ENCODE measurements at regions not wholly inside any gene's neighbourhood (a gene's known extent, or its start where the extent isn't known, plus 50 kb on each side); places are given as distances from the start of the nearest gene placed in this dataset.

DNA sequence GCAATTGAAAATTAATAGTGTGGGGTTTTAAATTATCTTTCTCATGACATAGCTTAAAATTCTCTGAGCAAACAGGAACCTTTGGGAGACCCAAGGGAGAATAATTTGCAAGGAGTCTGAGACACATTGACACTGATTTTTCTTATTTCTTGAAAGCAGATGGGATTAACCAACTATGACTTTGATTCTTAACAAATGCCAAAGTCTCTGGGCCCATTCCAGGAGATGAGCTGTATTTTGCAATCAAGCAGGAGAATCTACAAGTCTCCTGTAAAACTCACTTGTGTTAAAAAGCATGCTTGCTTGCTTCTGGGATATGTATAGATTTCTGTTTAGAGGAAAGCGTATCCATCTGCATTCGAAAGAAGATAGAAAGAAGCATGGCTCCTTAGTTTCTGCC is 71.3 kb upstream of the STT3B start:
- in situ Hi-C loops (cut with HindIII; ENCODE audit: low sequenced_read_pairs): no loop called here
- TF ChIP-seq CTCF (IDR thresholded peaks at IDR 0.05; ENCODE audit: low read depth, low read length, missing control alignments): no peak
- DNase-seq (ENCODE audit: low read depth): no peak
- H3K4me3 ChIP-seq (ENCODE audit: low read depth, low read length): no peak overlapping the region

DNA sequence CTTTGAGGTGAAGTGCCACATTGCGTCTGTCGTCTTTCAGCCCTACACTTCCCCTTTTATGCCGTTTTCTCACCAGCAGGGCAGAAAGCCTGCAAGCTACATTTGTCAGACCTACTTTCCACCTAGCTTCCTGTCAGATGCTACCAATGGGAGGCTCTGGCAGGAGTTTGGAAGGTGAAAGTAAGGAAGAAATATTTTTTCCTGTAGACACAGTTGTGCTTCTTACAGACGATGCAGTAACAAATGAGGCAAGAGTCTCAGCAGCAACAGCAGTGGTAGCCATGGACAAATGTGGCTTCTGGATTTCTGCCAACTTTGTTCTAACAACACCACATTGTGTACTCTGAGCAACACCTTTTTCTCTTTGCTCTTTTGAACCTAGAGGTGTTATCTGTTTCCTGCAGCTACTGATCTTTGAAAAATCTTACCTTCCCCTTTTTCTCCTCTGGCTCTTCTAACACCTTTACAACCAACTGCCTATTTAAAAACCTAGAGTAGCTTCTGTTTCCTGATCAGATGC is 70.6 kb upstream of the STT3B start:
- DNase-seq (ENCODE audit: low read depth): no peak
- no peak overlapping the region for H3K4me3 ChIP-seq (ENCODE audit: low read depth, low read length)
- no peak for TF ChIP-seq CTCF (IDR thresholded peaks at IDR 0.05; ENCODE audit: low read depth, low read length, missing control alignments)
- in situ Hi-C loops (cut with HindIII; ENCODE audit: low sequenced_read_pairs): no loop called here

GRCh38 chr3:31465999-31466398 is 66.7 kb upstream of the STT3B start:
- no peak overlapping the region for H3K4me3 ChIP-seq (ENCODE audit: low read depth, low read length)
- in situ Hi-C loops (cut with HindIII; ENCODE audit: low sequenced_read_pairs): no loop called here
- DNase-seq (ENCODE audit: low read depth): peak; percentile 15
- no peak for TF ChIP-seq CTCF (IDR thresholded peaks at IDR 0.05; ENCODE audit: low read depth, low read length, missing control alignments)

DNA sequence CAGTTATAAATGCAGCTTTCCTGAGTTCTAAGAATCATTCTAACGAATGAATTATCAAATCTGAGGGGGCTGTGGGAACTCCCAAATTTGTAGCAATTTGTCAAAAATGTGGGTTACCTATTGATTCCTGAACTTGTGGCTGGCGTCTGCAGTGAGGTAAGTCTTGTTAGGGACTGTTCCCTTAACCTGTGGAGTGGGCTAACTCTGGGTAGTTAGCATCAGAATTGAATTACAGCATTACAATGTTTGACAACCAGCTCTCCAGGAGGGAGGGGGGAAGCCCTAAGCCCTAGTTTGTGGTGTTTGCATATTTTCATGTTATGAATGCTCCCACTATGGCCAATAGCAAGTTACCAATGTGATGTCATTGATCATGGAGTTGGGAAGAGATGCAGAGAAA is 65.9 kb upstream of the STT3B start:
- DNase-seq (ENCODE audit: low read depth): no peak
- no peak overlapping the region for H3K4me3 ChIP-seq (ENCODE audit: low read depth, low read length)
- no peak for TF ChIP-seq CTCF (IDR thresholded peaks at IDR 0.05; ENCODE audit: low read depth, low read length, missing control alignments)
- in situ Hi-C loops (cut with HindIII; ENCODE audit: low sequenced_read_pairs): no loop called here

GRCh38 chr3:31468433-31468832 is 64.3 kb upstream of the STT3B start:
- TF ChIP-seq CTCF (IDR thresholded peaks at IDR 0.05; ENCODE audit: low read depth, low read length, missing control alignments): no peak
- no peak overlapping the region for H3K4me3 ChIP-seq (ENCODE audit: low read depth, low read length)
- in situ Hi-C loops (cut with HindIII; ENCODE audit: low sequenced_read_pairs): no loop called here
- DNase-seq (ENCODE audit: low read depth): no peak

DNA sequence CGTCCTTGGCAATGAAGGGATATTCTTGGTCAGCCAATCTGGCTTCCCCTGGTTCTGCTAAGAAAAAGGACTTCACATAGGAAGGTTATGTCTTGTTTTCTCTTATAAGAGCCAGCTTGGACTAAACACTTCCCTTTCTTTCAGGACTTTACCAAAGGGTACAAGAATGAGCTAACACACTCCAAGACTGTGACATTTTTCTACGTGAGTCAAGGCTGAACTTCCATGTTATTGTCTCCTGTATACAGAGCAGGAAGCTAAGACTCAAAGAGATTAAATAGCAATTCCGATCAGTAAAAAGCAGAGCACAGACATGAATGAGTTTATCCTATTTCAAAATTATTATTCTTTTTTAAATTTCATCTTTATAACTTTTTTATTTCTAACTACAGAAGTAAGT is 63.3 kb upstream of the STT3B start:
- no peak for TF ChIP-seq CTCF (IDR thresholded peaks at IDR 0.05; ENCODE audit: low read depth, low read length, missing control alignments)
- no peak for DNase-seq (ENCODE audit: low read depth)
- no peak overlapping the region for H3K4me3 ChIP-seq (ENCODE audit: low read depth, low read length)
- in situ Hi-C loops (cut with HindIII; ENCODE audit: low sequenced_read_pairs): no loop called here

All from astrocyte of the cerebellum (primary cell).